HG03159 (cell line): ENCODE measurements at regions not wholly inside any gene's neighbourhood (a gene's known extent, or its start where the extent isn't known, plus 50 kb on each side); places are given as distances from the start of the nearest gene placed in this dataset.
"Not testable (repeated sequence)": the region's sequence is repeated elsewhere in the genome, so short reads cannot be mapped to it uniquely, and the experiment has no call there.

ENCODE experiments used
- ATAC-seq: cut with Tn5 transposase; IDR thresholded peaks from one replicate; pipeline ENCODE4 v1.9.1; 2021; ENCODE audit warnings: mild to moderate bottlenecking, moderate library complexity; ENCODE audit not compliant: unreplicated experiment

DNA sequence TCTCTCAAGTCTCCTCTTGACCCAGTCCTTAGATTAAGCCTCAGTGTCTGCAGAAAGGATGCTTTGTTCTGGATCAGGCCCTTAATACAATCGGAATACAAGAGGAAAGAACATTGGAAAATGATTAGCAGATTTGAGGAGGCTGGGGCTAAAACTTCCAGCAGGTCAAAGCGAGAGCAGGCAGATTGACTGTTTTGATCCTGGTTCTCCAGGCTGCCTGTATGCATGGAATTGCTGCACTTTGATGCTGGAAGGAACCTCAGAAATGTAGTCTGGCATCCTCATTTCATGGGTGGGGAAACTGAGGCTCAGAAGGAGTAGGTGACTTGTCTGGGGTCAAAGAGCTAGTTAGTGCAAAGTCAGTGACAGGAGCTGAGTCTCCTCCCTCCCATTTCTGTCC, 202.8 kb downstream of the EMX2 start:
- no peak for ATAC-seq

DNA sequence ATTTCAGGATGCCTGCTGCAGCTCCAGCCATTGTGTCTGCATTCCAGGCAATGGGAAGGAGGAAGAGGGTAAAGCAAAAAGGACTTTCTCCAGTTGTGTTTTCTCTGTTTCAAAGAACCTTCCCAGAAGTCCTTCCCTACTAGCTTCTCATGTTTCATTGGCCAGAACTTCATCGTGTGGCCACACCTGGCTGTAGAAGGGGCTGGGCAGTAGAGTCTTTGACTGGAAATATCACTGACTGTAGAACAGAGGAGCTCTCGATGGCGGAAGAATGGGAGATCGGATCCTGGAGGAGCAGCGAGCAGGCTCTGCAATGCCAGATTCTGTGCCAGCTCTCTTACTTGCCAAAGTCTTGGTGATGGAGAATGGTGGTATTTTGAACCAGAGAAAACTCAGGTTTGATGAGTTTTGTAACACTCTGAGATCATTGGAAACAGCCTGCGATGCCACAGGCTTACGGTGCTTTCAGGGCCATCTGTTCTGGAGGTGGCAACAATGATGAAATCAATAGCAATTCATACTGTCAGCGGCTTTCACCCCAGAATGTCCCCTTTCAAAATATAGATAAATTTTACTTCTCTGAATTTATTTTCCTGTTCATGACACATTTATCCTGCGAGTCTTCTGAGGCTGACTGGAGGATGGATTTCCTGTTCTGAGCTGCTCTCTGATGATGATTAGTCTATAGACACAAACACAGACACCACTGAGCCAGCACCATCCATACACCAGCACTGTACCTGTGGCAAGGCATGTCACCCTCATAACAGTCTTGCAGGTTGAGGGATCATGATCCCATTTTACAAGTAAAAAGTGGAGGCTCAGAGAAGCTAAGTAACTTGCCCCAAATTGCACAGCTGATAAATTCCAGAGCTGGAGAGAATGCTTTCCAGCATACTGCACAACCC, 204.2 kb downstream of the EMX2 start:
- no peak for ATAC-seq

DNA sequence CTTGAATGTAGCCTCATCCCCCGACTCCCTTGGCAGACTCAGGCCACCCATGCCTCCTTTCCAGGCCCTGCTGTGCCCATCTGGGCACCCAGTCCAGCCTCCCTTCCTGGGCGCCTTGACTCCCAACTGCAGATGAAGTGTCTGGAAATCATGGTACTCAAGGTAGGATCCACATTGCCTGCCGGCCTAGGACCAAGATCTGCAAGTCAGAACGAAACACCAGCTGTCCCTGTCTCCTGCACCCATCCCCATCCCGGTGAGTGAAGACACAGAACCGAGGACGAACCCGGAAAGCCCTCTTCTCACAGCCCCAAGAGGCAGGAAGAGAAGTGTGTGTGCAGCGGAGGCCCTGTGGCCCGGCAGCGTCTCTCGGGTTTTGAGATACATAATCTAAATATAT, 205.1 kb downstream of the EMX2 start:
- no peak for ATAC-seq

DNA sequence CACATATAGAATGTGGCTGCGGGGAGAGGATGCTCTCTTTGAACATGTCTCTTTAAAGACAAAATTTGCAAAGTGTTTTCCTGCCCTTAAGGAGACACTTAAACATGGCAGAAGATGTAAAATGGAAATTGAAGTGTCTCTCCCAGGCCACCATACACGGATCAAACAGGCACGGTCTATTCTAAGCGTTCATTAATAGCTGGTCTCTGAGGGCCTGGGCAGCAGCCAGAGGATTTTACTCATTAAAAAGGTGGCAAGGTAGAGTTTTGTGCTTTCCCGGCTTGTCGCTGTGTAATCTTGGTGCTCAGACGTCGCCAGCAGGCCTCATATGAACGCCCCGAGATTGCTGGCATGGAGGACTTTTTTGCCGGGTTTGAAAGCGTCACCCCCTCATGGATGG, 205.5 kb downstream of the EMX2 start:
- no peak for ATAC-seq

DNA sequence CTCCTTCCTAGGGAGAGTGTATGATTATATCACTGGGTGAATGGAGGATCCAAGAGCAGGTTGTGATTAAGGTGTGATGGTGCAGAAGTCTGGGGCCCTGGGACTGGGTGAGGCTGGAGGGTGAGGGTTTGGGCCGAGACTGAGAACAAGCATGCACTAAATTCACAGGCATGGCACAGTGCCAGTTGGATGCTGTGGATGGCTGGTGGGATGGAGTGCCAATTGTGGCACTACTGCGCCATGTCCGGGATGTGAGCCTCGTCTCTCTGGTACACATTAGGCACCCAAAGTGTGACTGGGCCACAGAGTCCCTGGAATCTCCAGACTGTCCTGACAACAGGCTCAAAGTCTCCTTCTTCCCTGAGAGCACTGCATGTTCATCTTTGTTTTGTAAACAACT, 208.1 kb downstream of the EMX2 start:
- no peak for ATAC-seq

DNA sequence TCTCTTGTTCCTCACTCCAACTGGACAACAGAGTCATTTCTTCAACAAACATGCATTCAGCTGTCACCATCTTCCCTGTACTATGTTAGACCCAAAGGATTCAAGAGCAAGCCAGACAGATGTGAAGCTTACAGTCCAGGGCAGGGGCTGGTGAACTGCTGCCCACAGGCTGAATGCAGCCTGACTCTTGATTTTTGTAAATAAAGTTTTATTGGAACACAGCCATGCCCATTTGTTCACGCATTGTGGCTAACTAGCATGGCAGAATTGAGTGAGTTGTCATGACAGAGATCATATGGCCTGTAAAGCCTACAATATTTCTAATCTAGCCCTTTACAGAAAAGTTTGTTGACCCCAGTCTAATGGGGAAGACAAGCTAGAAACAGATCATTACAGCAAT, 208.7 kb downstream of the EMX2 start:
- no peak for ATAC-seq

DNA sequence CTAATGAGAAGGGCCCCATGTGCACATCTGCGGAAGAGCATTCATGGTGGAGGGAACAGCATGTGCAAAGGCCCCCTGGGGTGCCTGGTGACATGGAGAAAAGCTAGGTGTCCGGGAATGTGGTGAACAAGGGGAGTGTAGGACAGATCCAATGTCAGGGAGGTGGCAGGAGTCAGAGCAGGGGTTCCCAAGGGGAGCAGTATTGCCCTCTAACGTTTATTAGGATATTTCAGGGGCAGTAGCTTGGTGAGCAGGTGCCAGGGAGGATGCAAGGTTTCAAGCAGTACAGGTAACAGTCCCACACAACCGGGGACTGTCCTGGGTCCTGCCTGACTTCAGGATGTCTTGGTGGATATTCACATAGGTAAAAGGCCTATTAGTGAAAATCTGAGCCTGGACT, 209.6 kb downstream of the EMX2 start:
- ATAC-seq, result no peak

DNA sequence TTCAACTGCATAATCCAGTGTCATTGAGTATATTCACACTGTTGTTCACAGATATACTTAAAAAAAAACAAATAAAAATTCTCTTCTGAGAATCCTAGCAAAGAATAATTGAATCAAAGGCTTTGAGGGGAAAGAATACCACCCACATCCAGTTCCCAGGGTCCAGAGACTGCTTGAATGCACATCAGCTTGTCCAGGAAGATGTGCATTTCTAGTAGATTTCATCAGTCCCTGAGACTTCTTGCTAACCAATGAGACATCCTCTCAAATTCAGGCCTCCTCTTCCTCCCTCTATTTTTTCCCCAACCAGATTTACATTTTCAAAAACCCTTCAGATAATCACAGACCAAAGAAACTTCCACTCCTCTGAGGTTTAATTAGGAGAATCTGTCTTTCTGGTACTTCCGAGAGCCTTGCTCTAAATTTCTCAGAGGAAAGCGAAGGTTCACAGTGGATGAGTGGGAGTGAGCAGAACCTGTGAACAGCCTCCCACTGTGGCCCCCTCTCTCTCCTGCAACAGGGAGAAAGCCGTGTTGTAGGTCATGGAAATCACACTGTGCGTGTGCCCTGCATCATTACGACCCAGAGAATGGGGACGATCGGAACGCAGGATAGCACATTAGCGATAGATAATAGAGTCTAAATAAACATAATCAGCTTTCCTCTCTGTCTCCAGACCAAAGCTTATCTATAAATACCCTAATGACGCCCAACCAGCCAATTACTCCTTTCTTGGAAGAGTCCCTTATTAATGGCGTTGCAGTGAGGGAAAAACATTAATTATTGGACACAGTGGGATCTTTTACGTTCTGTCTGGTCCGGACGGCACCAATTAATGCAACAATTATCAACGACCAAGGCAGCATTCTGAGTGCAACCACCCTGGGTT, 212.5 kb downstream of the EMX2 start:
- ATAC-seq, result no peak

DNA sequence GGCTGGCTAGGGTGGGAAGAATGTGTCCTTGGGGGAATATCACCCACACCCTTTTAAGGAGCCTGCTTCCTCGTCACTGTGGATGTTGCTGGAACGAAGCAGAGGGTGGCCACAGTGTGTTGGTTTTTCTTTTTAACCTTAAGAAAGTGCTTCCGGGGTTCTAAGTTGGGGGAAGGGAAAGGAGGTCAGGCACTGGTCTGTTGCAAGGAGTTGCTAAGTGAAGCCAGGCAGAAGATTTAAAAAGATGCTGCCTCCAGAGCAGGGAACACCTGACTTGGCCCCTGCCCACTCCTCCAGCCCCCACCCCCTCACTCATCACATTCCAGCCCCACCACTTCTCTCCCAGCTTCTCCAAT, 213.1 kb downstream of the EMX2 start:
- no peak for ATAC-seq

DNA sequence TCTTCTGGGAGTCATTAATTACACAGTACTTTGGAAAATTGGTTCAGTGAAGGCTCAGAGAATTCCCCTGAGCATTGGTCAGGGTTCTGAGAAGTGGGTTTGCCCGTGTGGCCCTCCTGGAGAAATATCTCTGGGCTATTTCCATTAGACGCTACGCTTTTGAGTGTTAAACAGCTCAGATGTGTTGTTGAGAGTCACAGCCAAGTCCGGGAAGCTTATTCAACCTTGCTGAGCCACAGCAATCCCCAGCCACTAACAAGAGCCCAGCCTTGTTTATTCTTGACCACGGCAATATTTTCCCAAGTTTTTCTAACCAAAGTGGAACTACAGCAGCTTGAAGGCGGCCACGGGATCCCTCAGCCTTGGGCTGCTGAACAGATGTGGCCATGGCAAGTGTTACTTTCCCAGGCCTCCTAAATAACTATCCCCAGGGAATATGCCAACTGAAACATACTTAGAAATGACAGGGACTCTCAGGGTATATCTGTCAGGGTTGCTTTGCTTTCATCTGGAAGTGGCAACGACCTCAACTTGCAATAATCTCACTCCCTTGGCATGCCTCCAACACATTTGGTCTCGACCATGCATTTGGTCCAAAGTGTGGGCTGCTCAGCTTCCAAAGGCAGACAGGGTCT, 214.7 kb downstream of the EMX2 start:
- ATAC-seq, result no peak

DNA sequence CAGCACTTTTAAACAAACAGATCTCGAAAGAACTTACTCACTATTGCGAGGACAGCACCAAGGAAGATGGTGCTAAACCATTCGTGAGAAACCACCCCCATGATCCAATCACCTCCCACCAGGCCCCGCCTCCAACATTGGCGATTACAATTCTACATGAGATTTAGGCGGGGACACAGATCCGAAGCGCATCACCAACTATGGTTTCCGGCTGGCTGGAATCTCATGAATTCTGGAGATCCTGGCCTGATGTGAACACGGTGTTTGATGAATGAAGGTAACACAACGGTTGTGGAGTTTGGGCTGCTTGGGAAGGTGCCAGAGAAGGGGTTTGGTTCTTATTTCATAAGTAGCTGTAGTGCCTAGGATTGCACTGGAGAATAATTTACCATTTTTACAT, 216.7 kb downstream of the EMX2 start:
- ATAC-seq, result no peak

DNA sequence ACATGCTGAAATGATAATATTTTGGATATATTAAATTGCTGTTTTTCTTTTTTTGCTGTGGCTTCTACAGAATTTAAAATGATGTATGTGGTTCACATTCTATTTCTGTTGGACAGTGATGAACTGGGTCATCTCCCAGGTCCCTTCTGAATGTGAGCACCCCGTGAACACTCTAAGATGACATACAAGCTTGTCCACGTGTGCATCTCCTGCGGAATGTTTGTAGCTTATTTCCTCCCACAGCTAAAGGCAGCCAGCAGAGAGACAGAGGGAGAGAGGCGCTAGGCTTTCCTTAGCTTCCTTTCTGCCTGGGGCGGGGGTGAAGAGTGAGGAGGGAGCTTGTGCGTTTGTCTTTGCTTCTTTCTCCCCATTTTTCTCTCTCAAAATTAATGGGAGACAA, 219.1 kb downstream of the EMX2 start:
- no peak for ATAC-seq

DNA sequence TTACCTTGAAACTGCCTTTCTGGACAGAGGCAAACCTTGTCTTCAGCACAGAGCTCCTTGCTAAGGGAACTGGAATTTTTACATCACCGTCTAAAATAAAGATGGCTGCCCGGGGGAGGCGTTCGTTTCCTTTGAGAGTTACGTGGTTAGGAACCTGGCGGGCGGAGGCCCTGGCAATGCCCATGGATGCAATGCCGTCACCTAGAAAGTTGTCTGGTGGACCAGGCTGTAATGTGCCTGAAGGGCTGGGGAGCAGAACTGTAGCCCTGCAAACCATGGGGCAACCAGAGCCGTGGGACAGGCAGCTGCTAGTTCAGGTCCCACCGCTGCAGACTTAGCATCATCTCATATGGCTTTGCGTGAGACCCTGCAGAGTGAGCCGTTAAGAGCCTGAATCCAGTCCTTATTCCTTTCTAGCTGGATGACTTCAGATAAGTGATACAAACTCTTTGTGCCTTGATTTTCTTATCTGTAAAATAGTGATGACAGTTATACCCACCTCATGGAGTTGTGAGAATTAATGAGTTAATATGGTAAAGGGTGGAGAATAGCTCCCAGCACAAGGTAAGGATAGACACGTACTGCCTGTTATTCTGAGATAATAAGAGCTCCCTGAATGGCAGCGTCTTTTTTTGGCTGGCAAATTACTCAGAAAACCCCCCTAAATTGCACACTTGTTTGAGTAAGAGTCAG, 219.7 kb downstream of the EMX2 start:
- no peak for ATAC-seq

DNA sequence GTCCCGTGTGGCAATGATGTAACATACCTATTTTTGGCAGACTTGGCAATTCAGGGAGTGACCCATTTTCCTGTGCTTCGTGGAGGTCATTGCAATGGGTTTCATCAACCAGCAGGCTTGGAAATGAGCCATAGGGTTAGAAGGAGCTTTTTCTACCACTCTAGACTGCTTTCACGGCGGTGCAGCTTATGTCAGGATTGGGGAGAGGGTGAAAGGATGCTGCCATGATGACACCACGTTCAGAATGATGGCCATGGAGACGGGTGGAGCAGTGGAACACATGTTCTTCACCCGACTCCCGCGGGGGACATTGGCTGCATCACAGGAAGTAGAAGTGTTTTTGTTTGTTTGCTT, 220.2 kb downstream of the EMX2 start:
- no peak for ATAC-seq

DNA sequence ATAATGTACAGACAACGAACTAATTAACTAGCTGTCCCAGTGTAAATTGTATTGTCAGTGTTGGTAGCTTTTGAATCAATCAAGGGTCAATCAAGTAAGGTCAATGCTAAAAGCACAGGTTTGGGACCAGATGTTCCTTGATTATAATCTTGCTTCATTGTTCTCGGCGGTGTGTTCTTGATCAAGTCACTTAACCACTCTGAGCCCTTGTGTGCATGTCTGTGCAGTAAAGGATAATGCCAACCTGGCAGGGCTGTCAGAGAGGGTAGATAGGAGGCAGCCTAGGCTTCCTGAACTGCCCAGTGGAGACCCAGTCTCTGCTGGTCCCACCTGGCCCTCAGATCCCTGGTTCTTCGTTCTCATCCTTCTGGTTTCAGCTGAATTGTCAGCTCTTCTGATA, 221.0 kb downstream of the EMX2 start:
- ATAC-seq, result no peak

DNA sequence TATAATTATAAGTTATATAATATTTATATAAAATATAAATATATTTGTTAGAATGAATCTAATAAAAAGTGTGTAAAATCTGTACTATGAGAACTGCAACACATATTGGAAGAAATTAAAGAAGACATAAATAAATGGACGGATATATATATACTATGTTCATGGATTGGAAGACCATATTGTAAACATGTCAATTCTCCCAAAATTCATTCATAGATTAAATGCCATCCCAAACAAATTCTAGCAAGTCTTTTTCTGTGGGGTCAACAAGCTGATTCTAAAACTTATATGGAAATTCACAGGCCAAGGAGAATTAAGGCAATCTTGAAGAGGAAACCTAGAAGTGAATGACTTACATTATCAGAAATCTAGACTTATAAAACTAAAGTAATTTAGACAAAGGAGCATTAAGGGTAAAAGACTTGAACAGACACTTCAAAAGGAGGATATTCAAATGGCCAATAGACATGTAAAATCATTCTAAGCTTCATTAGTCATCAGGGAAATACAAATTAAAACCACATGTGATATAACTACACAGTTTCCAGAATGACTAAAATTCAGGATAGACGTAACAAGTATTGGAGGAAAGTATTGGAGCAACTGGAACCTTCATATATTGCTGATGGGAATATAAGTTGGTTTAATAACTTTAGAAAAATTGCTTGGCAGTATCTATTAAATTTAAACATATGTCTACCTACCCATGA, 225.9 kb downstream of the EMX2 start:
- no peak for ATAC-seq

DNA sequence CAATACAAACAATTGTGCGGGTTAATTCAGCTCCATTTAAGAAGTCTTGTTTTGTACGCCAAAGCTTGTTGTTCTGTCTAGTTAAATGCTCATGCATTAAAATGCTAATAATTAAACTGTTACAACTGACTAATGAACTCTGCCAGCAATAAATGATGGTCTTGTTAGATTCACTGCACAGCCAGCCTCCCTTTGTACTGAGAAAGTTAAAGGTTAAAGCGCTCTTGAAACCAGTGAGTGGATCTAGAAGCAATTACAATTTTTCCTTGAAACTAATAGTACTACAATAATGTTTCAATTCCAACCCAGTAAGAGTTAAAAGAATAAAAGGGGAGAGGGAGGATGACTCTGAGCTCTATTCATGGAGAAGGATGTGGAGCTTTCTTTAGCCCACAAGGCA, 233.0 kb downstream of the EMX2 start:
- no peak for ATAC-seq

DNA sequence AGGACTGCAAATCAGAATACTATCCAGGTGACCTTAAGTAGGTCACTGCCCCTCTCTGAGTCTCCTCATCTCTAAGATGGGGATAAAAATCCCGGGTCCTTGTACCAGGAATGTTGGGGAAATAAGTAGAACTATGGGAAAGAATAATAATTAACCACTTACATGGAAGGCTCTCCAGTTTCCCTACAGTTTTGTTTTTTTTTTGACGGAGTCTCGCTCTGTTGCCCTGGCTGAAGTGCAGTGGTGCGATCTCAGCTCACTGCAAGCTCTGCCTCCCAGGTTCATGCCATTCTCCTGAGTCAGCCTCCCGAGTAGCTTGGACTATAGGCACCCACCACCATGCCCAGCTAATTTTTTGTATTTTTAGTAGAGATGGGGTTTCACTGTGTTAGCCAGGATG, 234.7 kb downstream of the EMX2 start:
- not testable (repeated sequence) for ATAC-seq

DNA sequence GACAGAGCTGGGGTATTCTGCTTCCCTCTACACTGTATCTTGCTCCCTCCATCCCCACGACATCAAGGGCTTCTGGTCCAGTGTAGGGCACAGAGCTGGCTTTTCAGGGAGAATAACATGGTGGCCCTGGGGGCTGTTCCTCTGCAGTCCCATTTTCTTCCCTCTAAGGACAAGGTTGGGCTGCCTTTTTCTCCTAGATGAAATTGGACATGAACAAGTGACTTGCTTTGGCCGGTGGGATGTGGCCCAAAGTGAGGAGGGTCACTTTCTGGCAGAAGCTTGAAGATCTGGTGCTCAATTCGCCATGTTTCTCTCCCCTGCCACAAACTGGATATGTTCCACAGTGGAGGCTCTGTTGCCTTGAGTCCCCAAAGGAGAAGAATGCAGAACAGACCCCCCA, 235.7 kb downstream of the EMX2 start:
- no peak for ATAC-seq

DNA sequence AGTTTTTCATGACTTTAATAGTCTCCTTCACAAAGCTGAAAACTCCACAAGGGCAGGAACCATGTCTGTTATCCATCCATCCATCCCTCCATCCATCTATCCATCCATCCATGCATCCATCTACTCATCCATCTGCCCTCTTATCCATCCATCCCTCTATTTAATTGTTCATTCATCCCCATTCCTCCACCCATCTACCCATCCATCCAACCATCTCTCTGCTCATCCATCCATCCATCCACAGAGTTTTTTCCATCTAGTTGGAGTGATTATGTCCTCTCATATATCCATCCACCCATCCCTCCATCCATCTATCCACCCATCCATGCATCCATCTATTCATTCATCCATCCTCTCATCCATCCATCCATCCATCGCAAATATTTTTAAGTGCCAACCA, 237.9 kb downstream of the EMX2 start:
- no peak for ATAC-seq
